ENCODE measurements at regions not wholly inside any gene's neighbourhood (a gene's known extent, or its start where the extent isn't known, plus 50 kb on each side); places are given as distances from the start of the nearest gene placed in this dataset.

DNA sequence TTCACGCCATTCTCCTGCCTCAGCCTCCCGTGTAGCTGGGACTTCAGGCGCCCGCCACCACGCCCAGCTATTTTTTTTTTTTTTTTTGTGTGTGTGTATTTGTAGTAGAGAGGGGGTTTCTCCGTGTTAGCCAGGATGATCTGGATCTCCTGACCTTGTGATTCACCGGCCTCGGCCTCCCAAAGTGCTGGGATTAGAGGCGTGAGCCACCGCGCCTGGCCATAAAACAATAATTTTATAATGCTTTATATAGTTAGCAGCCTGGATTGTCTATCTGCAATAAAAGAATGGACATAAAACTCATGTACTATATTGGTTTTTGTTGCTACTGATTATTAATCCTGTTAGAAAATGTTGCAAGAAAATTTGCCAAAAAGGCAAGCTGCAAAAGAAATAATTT, 195.9 kb upstream of the BANK1 start:
- no peak overlapping the region for H3K4me3 ChIP-seq (ENCODE audit: low read depth, low read length)
- ChIA-PET POLR2A (no interaction called here), CTCF (no interaction called here)
- no peak for DNase-seq (ENCODE audit: low read depth)
- no peaks in the 10 kb centered on the region for H3K27me3 ChIP-seq (ENCODE audit: control insufficient read depth, insufficient read depth, low read length)
- TF ChIP-seq, protein P1, sequence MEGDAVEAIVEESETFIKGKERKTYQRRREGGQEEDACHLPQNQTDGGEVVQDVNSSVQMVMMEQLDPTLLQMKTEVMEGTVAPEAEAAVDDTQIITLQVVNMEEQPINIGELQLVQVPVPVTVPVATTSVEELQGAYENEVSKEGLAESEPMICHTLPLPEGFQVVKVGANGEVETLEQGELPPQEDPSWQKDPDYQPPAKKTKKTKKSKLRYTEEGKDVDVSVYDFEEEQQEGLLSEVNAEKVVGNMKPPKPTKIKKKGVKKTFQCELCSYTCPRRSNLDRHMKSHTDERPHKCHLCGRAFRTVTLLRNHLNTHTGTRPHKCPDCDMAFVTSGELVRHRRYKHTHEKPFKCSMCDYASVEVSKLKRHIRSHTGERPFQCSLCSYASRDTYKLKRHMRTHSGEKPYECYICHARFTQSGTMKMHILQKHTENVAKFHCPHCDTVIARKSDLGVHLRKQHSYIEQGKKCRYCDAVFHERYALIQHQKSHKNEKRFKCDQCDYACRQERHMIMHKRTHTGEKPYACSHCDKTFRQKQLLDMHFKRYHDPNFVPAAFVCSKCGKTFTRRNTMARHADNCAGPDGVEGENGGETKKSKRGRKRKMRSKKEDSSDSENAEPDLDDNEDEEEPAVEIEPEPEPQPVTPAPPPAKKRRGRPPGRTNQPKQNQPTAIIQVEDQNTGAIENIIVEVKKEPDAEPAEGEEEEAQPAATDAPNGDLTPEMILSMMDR (IDR thresholded peaks at IDR 0.05; ENCODE audit: insufficient read depth, low read depth, low read length) = no peak
- no peaks in the 10 kb centered on the region for H3K36me3 ChIP-seq (ENCODE audit: control insufficient read depth, insufficient read depth, low read length)

GRCh38 chr4:101593666-101594065, 196.9 kb upstream of the BANK1 start:
- TF ChIP-seq, protein P1 (IDR thresholded peaks at IDR 0.05; ENCODE audit: insufficient read depth, low read depth, low read length) = no peak
- no peak overlapping the region for H3K4me3 ChIP-seq (ENCODE audit: low read depth, low read length)
- ChIA-PET POLR2A (no interaction called here), CTCF (no interaction called here)
- no peaks in the 10 kb centered on the region for H3K27me3 ChIP-seq (ENCODE audit: control insufficient read depth, insufficient read depth, low read length)
- DNase-seq (ENCODE audit: low read depth) = no peak
- H3K36me3 ChIP-seq (ENCODE audit: control insufficient read depth, insufficient read depth, low read length) = no peaks in the 10 kb centered on the region

DNA sequence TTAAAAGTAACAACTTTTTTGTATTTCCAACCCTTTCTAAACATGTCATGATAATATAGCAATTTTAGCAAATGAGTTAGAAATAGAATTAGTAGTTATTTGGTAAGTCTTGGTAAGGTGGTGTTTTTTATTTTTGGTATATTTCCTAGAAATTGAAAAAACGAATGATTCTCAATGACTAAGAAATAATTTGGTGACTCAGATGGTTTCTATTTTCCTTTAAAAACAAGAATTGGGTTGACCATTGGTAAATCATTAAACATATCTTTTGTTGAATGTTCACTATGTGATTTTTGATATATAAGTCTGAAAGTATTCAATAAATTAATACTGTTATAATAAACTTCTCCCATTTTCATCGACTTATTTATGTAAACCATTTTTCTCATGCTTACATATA, 206.2 kb upstream of the BANK1 start:
- no peak for DNase-seq (ENCODE audit: low read depth)
- CTCF ChIA-PET = no interaction called here
- POLR2A ChIA-PET = no interaction called here
- Histone ChIP-seq H3K36me3 (ENCODE audit: control insufficient read depth, insufficient read depth, low read length) (no peaks in the 10 kb centered on the region), H3K4me3 (ENCODE audit: low read depth, low read length) (no peak overlapping the region), H3K27me3 (ENCODE audit: control insufficient read depth, insufficient read depth, low read length) (no peaks in the 10 kb centered on the region)
- TF ChIP-seq, protein P1 (IDR thresholded peaks at IDR 0.05; ENCODE audit: insufficient read depth, low read depth, low read length) = no peak

DNA sequence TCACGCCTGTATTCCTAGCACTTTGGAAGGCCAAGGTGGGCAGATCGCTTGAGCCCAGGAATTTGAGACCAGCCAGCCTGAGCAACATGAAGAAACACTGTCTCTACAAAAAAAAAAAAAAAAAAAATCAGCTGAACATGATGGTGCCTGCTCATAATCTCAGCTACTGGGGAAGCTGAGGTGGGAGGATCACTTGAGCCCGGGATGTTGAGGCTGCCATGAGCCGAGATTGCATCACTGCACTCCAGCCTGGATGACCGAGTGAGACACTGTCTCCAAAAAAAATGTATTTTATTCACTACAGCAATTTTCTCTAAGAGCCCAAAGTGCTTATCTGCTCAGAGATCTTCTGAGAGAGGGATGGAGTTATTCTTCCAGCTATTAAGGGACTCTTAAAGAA, 215.8 kb upstream of the PPP3CA start:
- POLR2A ChIA-PET = no interaction called here
- CTCF ChIA-PET = no interaction called here
- H3K36me3 ChIP-seq (ENCODE audit: control insufficient read depth, insufficient read depth, low read length) = no peaks in the 10 kb centered on the region
- DNase-seq (ENCODE audit: low read depth) = no peak
- H3K4me3 ChIP-seq (ENCODE audit: low read depth, low read length) = no peak overlapping the region
- TF ChIP-seq, protein P1 (IDR thresholded peaks at IDR 0.05; ENCODE audit: insufficient read depth, low read depth, low read length) = no peak
- no peaks in the 10 kb centered on the region for H3K27me3 ChIP-seq (ENCODE audit: control insufficient read depth, insufficient read depth, low read length)

GRCh38 chr4:101556842-101557241, 209.5 kb upstream of the PPP3CA start:
- CTCF ChIA-PET = no interaction called here

More at GRCh38 chr4:101556842-101557241, 209.5 kb upstream of the PPP3CA start:
- POLR2A ChIA-PET = no interaction called here
- H3K4me3 ChIP-seq (ENCODE audit: low read depth, low read length) = no peak overlapping the region
- H3K36me3 ChIP-seq (ENCODE audit: control insufficient read depth, insufficient read depth, low read length) = no peaks in the 10 kb centered on the region
- no peak for DNase-seq (ENCODE audit: low read depth)
- TF ChIP-seq, protein P1 (IDR thresholded peaks at IDR 0.05; ENCODE audit: insufficient read depth, low read depth, low read length) = no peak
- no peaks in the 10 kb centered on the region for H3K27me3 ChIP-seq (ENCODE audit: control insufficient read depth, insufficient read depth, low read length)
